ENCODE measurements at regions not wholly inside any gene's neighbourhood (a gene's known extent, or its start where the extent isn't known, plus 50 kb on each side); places are given as distances from the start of the nearest gene placed in this dataset.
A peak's percentile ranks its signal among the peaks of the same experiment; 100 is the strongest.

GRCh38 chr11:19403196-19403895 lies 162.6 kb upstream of the E2F8 start:
- DNase-seq (ENCODE audit: low spot score), result no peak
- in situ Hi-C loops (cut with MboI; ENCODE audit: low pct_unique_long_range_greater_than_20kb, low sequenced_read_pairs, unreplicated experiment), result no loop called here
- no peak for TF ChIP-seq CTCF (IDR thresholded peaks at IDR 0.05; ENCODE audit: extremely low read depth, insufficient read depth, missing control alignments)

- no peak for DNase-seq (ENCODE audit: low spot score)
- no peak for TF ChIP-seq CTCF (IDR thresholded peaks at IDR 0.05; ENCODE audit: extremely low read depth, insufficient read depth, missing control alignments)
- in situ Hi-C loops (cut with MboI; ENCODE audit: low pct_unique_long_range_greater_than_20kb, low sequenced_read_pairs, unreplicated experiment), result no loop called here
Measured at GRCh38 chr11:19400296-19400695, 159.6 kb upstream of the E2F8 start.

- no peak for TF ChIP-seq CTCF (IDR thresholded peaks at IDR 0.05; ENCODE audit: extremely low read depth, insufficient read depth, missing control alignments)
- no peak for DNase-seq (ENCODE audit: low spot score)
- in situ Hi-C loops (cut with MboI; ENCODE audit: low pct_unique_long_range_greater_than_20kb, low sequenced_read_pairs, unreplicated experiment), result no loop called here
Measured at GRCh38 chr11:19398772-19399527, 158.2 kb upstream of the E2F8 start.

GRCh38 chr11:19398273-19398672 lies 157.5 kb upstream of the E2F8 start:
- DNase-seq (ENCODE audit: low spot score), result no peak
- in situ Hi-C loops (cut with MboI; ENCODE audit: low pct_unique_long_range_greater_than_20kb, low sequenced_read_pairs, unreplicated experiment), result no loop called here
- TF ChIP-seq CTCF (IDR thresholded peaks at IDR 0.05; ENCODE audit: extremely low read depth, insufficient read depth, missing control alignments), result no peak

- TF ChIP-seq CTCF (IDR thresholded peaks at IDR 0.05; ENCODE audit: extremely low read depth, insufficient read depth, missing control alignments), result no peak
- in situ Hi-C loops (cut with MboI; ENCODE audit: low pct_unique_long_range_greater_than_20kb, low sequenced_read_pairs, unreplicated experiment), result no loop called here
- DNase-seq (ENCODE audit: low spot score), result no peak
Measured at GRCh38 chr11:19395050-19395449, 154.3 kb upstream of the E2F8 start.

GRCh38 chr11:19394525-19395016 lies 153.8 kb upstream of the E2F8 start:
- TF ChIP-seq CTCF (IDR thresholded peaks at IDR 0.05; ENCODE audit: extremely low read depth, insufficient read depth, missing control alignments), result no peak
- DNase-seq (ENCODE audit: low spot score), result peak; percentile 21
- in situ Hi-C loops (cut with MboI; ENCODE audit: low pct_unique_long_range_greater_than_20kb, low sequenced_read_pairs, unreplicated experiment), result no loop called here
